Liver (tissue), 8 donors: ENCODE measurements at regions not wholly inside any gene's neighbourhood (a gene's known extent, or its start where the extent isn't known, plus 50 kb on each side); places are given as distances from the start of the nearest gene placed in this dataset.

ENCODE experiments used
- DNase-seq: peaks from one replicate; pipeline ENCODE4 v3.0.0-alpha.2; 2017; ENCODE audit warnings: low spot score
- H3K27ac ChIP-seq, 2 donors: one replicate each; pipeline ENCODE4 v1.7.0; 2013; ENCODE audit warnings: inconsistent platforms in 2 of 2, low read length in 2 of 2, control low read depth in 1 of 2, low read depth in 1 of 2, mild to moderate bottlenecking in 1 of 2
- H3K27me3 ChIP-seq, 4 donors: one replicate each; pipeline versions ENCODE4 v1.6.1 to v1.7.0; 2013; ENCODE audit warnings: low read length in 3 of 4, inconsistent platforms in 1 of 4, mild to moderate bottlenecking in 1 of 4, moderate library complexity in 1 of 4; ENCODE audit not compliant: control insufficient read depth in 4 of 4, insufficient read depth in 4 of 4
- H3K36me3 ChIP-seq, 4 donors: one replicate each; pipeline versions ENCODE4 v1.6.1 to v1.7.0; 2013; ENCODE audit warnings: low read length in 3 of 4, mild to moderate bottlenecking in 3 of 4, low read depth in 1 of 4, moderate library complexity in 1 of 4; ENCODE audit not compliant: control insufficient read depth in 4 of 4, insufficient read depth in 3 of 4
- H3K4me1 ChIP-seq, 4 donors: one replicate each; pipeline versions ENCODE4 v1.6.1 to v1.7.0; 2013; ENCODE audit warnings: low read length in 3 of 4, mild to moderate bottlenecking in 3 of 4, moderate library complexity in 1 of 4; ENCODE audit not compliant: control insufficient read depth in 4 of 4, insufficient read depth in 4 of 4
- H3K4me3 ChIP-seq, 3 donors: one replicate each; pipeline versions ENCODE4 v1.6.1 to v1.7.0; 2013; ENCODE audit warnings: low read length in 3 of 3, control low read depth in 1 of 3, low read depth in 1 of 3, mild to moderate bottlenecking in 1 of 3
- H3K9ac ChIP-seq, 2 donors: one replicate each; pipeline ENCODE4 v1.7.0; 2013; ENCODE audit warnings: low read length in 2 of 2, mild to moderate bottlenecking in 2 of 2, moderate library complexity in 2 of 2, control low read depth in 1 of 2, low read depth in 1 of 2
- H3K9me3 ChIP-seq, 4 donors: one replicate each; pipeline versions ENCODE4 v1.6.1 to v1.7.0; 2013; ENCODE audit warnings: low read length in 3 of 4; ENCODE audit not compliant: control insufficient read depth in 4 of 4
- EGR1 ChIP-seq, 2 donors: IDR thresholded peaks; 2 replicates each; pipeline ENCODE4 v1.6.1; 2016 to 2018; ENCODE audit warnings: antibody characterized with exemption in 2 of 2, low read depth in 2 of 2
- FOXA1 ChIP-seq: IDR thresholded peaks from 2 replicates; pipeline ENCODE4 v1.6.1; 2016; ENCODE audit warnings: antibody characterized with exemption
- FOXA2 ChIP-seq: IDR thresholded peaks from 2 replicates; pipeline ENCODE4 v1.6.1; 2016; ENCODE audit warnings: antibody characterized with exemption
- GABPA ChIP-seq, 2 donors: IDR thresholded peaks in 1 of 2; conservative IDR thresholded peaks in 1 of 2; 2 replicates each; pipeline ENCODE4 v1.6.1; 2016; ENCODE audit warnings: antibody characterized with exemption in 2 of 2, mild to moderate bottlenecking in 1 of 2, moderate library complexity in 1 of 2
- HNF4A ChIP-seq, 2 donors: conservative IDR thresholded peaks; 2 replicates each; pipeline ENCODE4 v1.6.1; 2016; ENCODE audit warnings: antibody characterized with exemption in 2 of 2, mild to moderate bottlenecking in 2 of 2
- HNF4G ChIP-seq: IDR thresholded peaks from 2 replicates; pipeline ENCODE4 v1.6.1; 2016; ENCODE audit warnings: antibody characterized with exemption
- JUND ChIP-seq, 2 donors: IDR thresholded peaks; 2 replicates each; pipeline ENCODE4 v1.6.1; 2016; ENCODE audit warnings: antibody characterized with exemption in 2 of 2
- NR2F2 ChIP-seq: IDR thresholded peaks from 2 replicates; pipeline ENCODE4 v1.6.1; 2016; ENCODE audit warnings: antibody characterized with exemption
- RAD21 ChIP-seq, 2 donors: IDR thresholded peaks; 2 replicates each; pipeline ENCODE4 v1.6.1; 2016; ENCODE audit warnings: antibody characterized with exemption in 2 of 2, mild to moderate bottlenecking in 2 of 2
- RXRA ChIP-seq, 2 donors: IDR thresholded peaks; 2 replicates each; pipeline ENCODE4 v1.6.1; 2017 to 2018; ENCODE audit warnings: antibody characterized with exemption in 2 of 2, mild to moderate bottlenecking in 1 of 2
- SP1 ChIP-seq: IDR thresholded peaks from 2 replicates; pipeline ENCODE4 v1.6.1; 2018; ENCODE audit warnings: antibody characterized with exemption, mild to moderate bottlenecking
- TAF1 ChIP-seq: conservative IDR thresholded peaks from 2 replicates; pipeline ENCODE4 v1.6.1; 2016; ENCODE audit warnings: antibody characterized with exemption, mild to moderate bottlenecking
- YY1 ChIP-seq: IDR thresholded peaks from 2 replicates; pipeline ENCODE4 v1.6.1; 2016; ENCODE audit warnings: antibody characterized with exemption, mild to moderate bottlenecking
- WGBS: extraction: QIAGEN DNeasy Blood & Tissue Kit; methylation state at CpG from one replicate; pipeline ENCODE4 v1.1.7; 2013; 5-methylcytosine and 5-hydroxymethylcytosine counted together
- TF ChIP-seq, protein P1 (sequence below): IDR thresholded peaks from 2 replicates; pipeline ENCODE4 v1.6.1; 2016; ENCODE audit warnings: antibody characterized with exemption
- TF ChIP-seq, protein P2 (sequence below): fragments of 150-350 bp; IDR thresholded peaks from 2 replicates; pipeline ENCODE4 v1.5.1; 2017; ENCODE audit warnings: improper control_type of control experiment, low read depth, low read length; ENCODE audit not compliant: missing input control
- TF ChIP-seq, protein P3 (sequence below): IDR thresholded peaks from 2 replicates; pipeline ENCODE4 v1.6.1; 2016; ENCODE audit warnings: antibody characterized with exemption, mild to moderate bottlenecking
- TF ChIP-seq, protein P4 (sequence below): IDR thresholded peaks from 2 replicates; pipeline ENCODE4 v1.6.1; 2016; ENCODE audit warnings: antibody characterized with exemption
- TF ChIP-seq, protein P5 (sequence below): IDR thresholded peaks from 2 replicates; pipeline ENCODE4 v1.6.1; 2016; ENCODE audit warnings: antibody characterized with exemption
- donor health status: healthy.
- donor health status: healthy.
- donor health status: healthy.
- donor health status: healthy.
- donor health status: healthy.

DNA sequence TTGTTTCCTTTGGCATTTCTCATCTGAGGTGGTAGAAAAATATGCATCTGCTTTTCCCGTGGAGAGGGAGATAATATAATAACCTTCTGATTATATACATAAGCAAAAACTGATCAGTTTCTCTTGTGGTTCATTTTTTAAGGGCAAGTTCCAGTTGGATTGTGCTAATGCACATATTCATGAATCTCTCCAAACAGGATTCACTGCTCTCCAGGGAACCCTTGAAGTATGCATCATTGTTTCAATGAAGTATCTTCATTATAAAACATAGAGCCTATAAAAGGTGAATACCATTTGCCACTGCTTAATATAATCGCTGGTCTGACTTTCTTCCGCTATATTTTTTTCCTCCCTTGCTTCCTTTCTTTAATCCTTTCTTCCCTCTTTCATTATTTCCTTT, 384.7 kb downstream of the FIGN start:
- H3K4me1 ChIP-seq, result peaks cover 0 to 9% (median 3%) of the 10 kb centered on the region in 4 donors
- no peak for DNase-seq
- TF ChIP-seq FOXA2 (no peak), HNF4A (conservative IDR thresholded peaks at IDR 0.05) (no peak), NR2F2 (no peak), RAD21 (IDR thresholded peaks at IDR 0.05) (no peak)
- no peaks in the 10 kb centered on the region for H3K27me3 ChIP-seq
- H3K36me3 ChIP-seq, result no peaks in the 10 kb centered on the region
- H3K4me3 ChIP-seq, result no peak overlapping the region
- H3K27ac ChIP-seq, result no peak overlapping the region
- H3K9me3 ChIP-seq, result no peaks in the 10 kb centered on the region
- WGBS, result 90% methylated on average over 3 of the region's 3 CpGs
- H3K9ac ChIP-seq, result no peak overlapping the region

DNA sequence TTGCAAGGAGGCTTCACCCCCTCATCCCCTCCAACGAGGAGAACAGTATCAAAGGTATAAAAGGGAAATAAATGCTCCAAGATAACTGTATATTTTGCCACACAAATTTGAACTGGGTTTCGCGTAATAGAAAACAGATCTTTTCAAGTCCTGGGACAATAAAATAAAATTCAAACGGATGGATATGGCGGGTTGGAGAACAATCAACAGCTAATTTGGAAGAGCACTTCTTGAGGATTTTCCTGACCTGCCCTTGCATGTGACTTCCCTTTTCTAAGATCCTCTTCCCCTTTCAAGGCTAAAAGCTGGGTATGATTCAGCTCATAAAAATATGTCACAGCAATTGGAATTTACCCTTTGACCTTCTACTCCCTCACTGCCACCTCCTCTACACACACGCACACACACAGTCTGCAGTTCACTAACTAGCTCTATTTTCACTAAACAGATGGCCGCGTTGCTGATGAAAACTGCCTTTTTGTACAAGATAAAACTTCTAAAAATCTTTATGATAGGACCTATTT, 386.9 kb downstream of the FIGN start:
- peaks cover 0 to 9% (median 3%) of the 10 kb centered on the region in 4 donors for H3K4me1 ChIP-seq
- H3K27ac ChIP-seq, result peak overlapping the region; percentile 46 to 56
- 53% methylated on average over 8 of the region's 8 CpGs for WGBS
- TF ChIP-seq SP1 (no peak), NR2F2 (peak; percentile 93), YY1 (no peak), JUND (IDR thresholded peaks at IDR 0.05) (no peak), EGR1 (IDR thresholded peaks at IDR 0.05; ENCODE audit: low read depth in 2 of 2) (no peak), HNF4A (conservative IDR thresholded peaks at IDR 0.05) (no peak), FOXA1 (no peak), FOXA2 (no peak), RXRA (IDR thresholded peaks at IDR 0.05) (peak in 1 of 2 donors; percentile 15), HNF4G (no peak), TAF1 (no peak), GABPA (IDR thresholded peaks at IDR 0.05 in 1 of 2, conservative IDR thresholded peaks at IDR 0.05 in 1 of 2) (no peak), RAD21 (IDR thresholded peaks at IDR 0.05) (peak; percentile 13 to 14)
- TF ChIP-seq, protein P1, sequence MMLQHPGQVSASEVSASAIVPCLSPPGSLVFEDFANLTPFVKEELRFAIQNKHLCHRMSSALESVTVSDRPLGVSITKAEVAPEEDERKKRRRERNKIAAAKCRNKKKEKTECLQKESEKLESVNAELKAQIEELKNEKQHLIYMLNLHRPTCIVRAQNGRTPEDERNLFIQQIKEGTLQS, result no peak
- TF ChIP-seq, protein P2, sequence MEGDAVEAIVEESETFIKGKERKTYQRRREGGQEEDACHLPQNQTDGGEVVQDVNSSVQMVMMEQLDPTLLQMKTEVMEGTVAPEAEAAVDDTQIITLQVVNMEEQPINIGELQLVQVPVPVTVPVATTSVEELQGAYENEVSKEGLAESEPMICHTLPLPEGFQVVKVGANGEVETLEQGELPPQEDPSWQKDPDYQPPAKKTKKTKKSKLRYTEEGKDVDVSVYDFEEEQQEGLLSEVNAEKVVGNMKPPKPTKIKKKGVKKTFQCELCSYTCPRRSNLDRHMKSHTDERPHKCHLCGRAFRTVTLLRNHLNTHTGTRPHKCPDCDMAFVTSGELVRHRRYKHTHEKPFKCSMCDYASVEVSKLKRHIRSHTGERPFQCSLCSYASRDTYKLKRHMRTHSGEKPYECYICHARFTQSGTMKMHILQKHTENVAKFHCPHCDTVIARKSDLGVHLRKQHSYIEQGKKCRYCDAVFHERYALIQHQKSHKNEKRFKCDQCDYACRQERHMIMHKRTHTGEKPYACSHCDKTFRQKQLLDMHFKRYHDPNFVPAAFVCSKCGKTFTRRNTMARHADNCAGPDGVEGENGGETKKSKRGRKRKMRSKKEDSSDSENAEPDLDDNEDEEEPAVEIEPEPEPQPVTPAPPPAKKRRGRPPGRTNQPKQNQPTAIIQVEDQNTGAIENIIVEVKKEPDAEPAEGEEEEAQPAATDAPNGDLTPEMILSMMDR, result no peak
- TF ChIP-seq, protein P3, sequence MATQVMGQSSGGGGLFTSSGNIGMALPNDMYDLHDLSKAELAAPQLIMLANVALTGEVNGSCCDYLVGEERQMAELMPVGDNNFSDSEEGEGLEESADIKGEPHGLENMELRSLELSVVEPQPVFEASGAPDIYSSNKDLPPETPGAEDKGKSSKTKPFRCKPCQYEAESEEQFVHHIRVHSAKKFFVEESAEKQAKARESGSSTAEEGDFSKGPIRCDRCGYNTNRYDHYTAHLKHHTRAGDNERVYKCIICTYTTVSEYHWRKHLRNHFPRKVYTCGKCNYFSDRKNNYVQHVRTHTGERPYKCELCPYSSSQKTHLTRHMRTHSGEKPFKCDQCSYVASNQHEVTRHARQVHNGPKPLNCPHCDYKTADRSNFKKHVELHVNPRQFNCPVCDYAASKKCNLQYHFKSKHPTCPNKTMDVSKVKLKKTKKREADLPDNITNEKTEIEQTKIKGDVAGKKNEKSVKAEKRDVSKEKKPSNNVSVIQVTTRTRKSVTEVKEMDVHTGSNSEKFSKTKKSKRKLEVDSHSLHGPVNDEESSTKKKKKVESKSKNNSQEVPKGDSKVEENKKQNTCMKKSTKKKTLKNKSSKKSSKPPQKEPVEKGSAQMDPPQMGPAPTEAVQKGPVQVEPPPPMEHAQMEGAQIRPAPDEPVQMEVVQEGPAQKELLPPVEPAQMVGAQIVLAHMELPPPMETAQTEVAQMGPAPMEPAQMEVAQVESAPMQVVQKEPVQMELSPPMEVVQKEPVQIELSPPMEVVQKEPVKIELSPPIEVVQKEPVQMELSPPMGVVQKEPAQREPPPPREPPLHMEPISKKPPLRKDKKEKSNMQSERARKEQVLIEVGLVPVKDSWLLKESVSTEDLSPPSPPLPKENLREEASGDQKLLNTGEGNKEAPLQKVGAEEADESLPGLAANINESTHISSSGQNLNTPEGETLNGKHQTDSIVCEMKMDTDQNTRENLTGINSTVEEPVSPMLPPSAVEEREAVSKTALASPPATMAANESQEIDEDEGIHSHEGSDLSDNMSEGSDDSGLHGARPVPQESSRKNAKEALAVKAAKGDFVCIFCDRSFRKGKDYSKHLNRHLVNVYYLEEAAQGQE, result no peak
- TF ChIP-seq, protein P4, sequence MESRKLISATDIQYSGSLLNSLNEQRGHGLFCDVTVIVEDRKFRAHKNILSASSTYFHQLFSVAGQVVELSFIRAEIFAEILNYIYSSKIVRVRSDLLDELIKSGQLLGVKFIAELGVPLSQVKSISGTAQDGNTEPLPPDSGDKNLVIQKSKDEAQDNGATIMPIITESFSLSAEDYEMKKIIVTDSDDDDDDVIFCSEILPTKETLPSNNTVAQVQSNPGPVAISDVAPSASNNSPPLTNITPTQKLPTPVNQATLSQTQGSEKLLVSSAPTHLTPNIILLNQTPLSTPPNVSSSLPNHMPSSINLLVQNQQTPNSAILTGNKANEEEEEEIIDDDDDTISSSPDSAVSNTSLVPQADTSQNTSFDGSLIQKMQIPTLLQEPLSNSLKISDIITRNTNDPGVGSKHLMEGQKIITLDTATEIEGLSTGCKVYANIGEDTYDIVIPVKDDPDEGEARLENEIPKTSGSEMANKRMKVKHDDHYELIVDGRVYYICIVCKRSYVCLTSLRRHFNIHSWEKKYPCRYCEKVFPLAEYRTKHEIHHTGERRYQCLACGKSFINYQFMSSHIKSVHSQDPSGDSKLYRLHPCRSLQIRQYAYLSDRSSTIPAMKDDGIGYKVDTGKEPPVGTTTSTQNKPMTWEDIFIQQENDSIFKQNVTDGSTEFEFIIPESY, result no peak
- TF ChIP-seq, protein P5, sequence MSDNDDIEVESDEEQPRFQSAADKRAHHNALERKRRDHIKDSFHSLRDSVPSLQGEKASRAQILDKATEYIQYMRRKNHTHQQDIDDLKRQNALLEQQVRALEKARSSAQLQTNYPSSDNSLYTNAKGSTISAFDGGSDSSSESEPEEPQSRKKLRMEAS, result peak; percentile 15
- DNase-seq, result no peak
- no peak overlapping the region for H3K4me3 ChIP-seq
- H3K9ac ChIP-seq, result no peak overlapping the region
- H3K9me3 ChIP-seq, result no peaks in the 10 kb centered on the region
- H3K36me3 ChIP-seq, result no peaks in the 10 kb centered on the region
- no peaks in the 10 kb centered on the region for H3K27me3 ChIP-seq
